ENCODE measurements at regions not wholly inside any gene's neighbourhood (a gene's known extent, or its start where the extent isn't known, plus 50 kb on each side); places are given as distances from the start of the nearest gene placed in this dataset.

GRCh38 chr1:244958593-244958992 is 94.2 kb upstream of the HNRNPU start:
- Histone ChIP-seq H3K27ac (no peak overlapping the region), H3K4me3 (no peak overlapping the region), H3K9me3 (no peaks in the 10 kb centered on the region), H3K36me3 (no peaks in the 10 kb centered on the region), H3K27me3 (no peaks in the 10 kb centered on the region), H3K4me1 (peaks cover 0 to 24% (median 5%) of the 10 kb centered on the region in 4 donors)
- no peak for TF ChIP-seq CTCF (IDR thresholded peaks at IDR 0.05)
- intact Hi-C loops (cut with DNase I; ENCODE audit: low total_unique reads) = no loop called here
- DNase-seq = no peak

- no peak overlapping the region for H3K27ac ChIP-seq
- no peak for TF ChIP-seq CTCF (IDR thresholded peaks at IDR 0.05)
- H3K4me1 ChIP-seq = peaks cover 0 to 17% (median 0%) of the 10 kb centered on the region in 4 donors
- intact Hi-C loops (cut with DNase I; ENCODE audit: low total_unique reads) = no loop called here
- no peaks in the 10 kb centered on the region for H3K27me3 ChIP-seq
- no peaks in the 10 kb centered on the region for H3K9me3 ChIP-seq
- no peak for DNase-seq
- H3K36me3 ChIP-seq = no peaks in the 10 kb centered on the region
- H3K4me3 ChIP-seq = no peak overlapping the region
These were observed 93.2 kb upstream of the HNRNPU start for GRCh38 chr1:244957525-244957924.

DNA sequence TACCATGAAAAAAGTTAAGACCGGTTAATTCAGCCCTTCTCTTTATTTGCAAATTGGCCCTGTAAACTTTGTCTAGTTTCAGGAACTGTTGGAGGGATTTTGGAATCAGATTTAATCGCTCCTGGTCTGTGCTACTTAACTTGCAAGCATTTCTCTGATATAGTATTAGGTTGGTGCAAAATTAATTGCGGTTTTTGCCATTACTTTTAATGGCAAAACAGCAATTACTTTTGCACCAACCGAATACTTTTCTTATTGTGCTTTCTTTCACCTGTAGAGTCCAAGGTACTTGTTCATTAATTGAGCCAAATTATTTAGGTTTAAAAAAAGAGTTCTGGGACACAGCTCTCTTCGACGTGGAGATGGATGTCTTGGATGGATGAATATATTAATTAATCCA is 92.8 kb upstream of the HNRNPU start:
- Histone ChIP-seq H3K27me3 (no peaks in the 10 kb centered on the region), H3K9me3 (no peaks in the 10 kb centered on the region), H3K27ac (no peak overlapping the region), H3K36me3 (no peaks in the 10 kb centered on the region), H3K4me1 (peaks cover 0 to 15% (median 0%) of the 10 kb centered on the region in 4 donors), H3K4me3 (no peak overlapping the region)
- no peak for DNase-seq
- intact Hi-C loops (cut with DNase I; ENCODE audit: low total_unique reads) = no loop called here
- TF ChIP-seq CTCF (IDR thresholded peaks at IDR 0.05) = no peak

GRCh38 chr1:244955661-244956060 is 91.3 kb upstream of the HNRNPU start:
- Histone ChIP-seq H3K4me3 (no peak overlapping the region), H3K27ac (no peak overlapping the region), H3K4me1 (peaks cover 0 to 15% (median 0%) of the 10 kb centered on the region in 4 donors), H3K27me3 (no peaks in the 10 kb centered on the region), H3K36me3 (no peaks in the 10 kb centered on the region), H3K9me3 (no peaks in the 10 kb centered on the region)
- no peak for DNase-seq
- intact Hi-C loops (cut with DNase I; ENCODE audit: low total_unique reads) = no loop called here
- TF ChIP-seq CTCF (IDR thresholded peaks at IDR 0.05) = no peak

DNA sequence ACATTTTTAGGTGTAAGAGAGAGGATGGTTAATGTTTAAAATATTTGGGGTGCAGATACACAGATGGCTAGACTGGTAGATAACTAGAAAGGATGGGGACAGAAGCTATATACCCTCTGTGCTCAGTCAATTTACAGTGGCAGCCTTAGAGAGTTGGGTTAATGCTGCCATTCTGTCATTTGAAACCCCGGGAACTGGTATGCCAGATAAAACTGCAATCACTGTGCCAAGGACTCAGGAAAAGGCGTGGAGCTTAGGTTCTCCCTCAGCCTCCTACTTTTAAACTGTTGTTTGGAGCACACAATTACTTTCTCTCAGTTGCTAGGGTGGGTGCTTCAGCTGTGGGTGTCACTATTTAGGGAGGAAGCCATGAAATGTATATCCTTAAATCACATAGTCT is 90.0 kb upstream of the HNRNPU start:
- Histone ChIP-seq H3K9me3 (no peaks in the 10 kb centered on the region), H3K27ac (no peak overlapping the region), H3K27me3 (no peaks in the 10 kb centered on the region), H3K4me3 (no peak overlapping the region), H3K4me1 (peaks cover 0 to 15% (median 0%) of the 10 kb centered on the region in 4 donors), H3K36me3 (no peaks in the 10 kb centered on the region)
- no peak for TF ChIP-seq CTCF (IDR thresholded peaks at IDR 0.05)
- DNase-seq = no peak
- intact Hi-C loops (cut with DNase I; ENCODE audit: low total_unique reads) = no loop called here

DNA sequence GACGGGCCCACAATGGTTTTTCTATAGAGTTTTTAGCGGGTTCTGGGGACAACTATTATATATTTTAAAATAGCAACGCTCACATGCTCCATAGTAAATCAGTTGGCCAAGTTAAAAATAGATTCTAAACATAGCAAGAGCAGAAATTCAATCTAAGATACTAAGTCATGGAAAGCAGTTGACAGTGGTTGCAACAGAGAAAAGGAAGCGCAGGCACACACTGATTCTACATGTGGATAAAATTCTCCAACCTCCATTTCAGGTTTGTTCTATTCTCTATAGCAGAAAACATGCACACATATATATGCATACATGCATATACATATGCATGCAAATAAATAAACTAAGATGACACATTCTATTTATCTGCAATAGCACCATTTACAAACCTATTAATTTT is 89.6 kb upstream of the HNRNPU start:
- H3K36me3 ChIP-seq = no peaks in the 10 kb centered on the region
- H3K4me1 ChIP-seq = peaks cover 0 to 15% (median 0%) of the 10 kb centered on the region in 4 donors
- DNase-seq = no peak
- no peak for TF ChIP-seq CTCF (IDR thresholded peaks at IDR 0.05)
- peak overlapping the region in 1 of 2 donors; percentile 6 for H3K27ac ChIP-seq
- H3K4me3 ChIP-seq = no peak overlapping the region
- no peaks in the 10 kb centered on the region for H3K9me3 ChIP-seq
- no peaks in the 10 kb centered on the region for H3K27me3 ChIP-seq
- intact Hi-C loops (cut with DNase I; ENCODE audit: low total_unique reads) = no loop called here

Data from tibial artery (tissue), 4 donors.